ENCODE measurements at regions not wholly inside any gene's neighbourhood (a gene's known extent, or its start where the extent isn't known, plus 50 kb on each side); places are given as distances from the start of the nearest gene placed in this dataset.

DNA sequence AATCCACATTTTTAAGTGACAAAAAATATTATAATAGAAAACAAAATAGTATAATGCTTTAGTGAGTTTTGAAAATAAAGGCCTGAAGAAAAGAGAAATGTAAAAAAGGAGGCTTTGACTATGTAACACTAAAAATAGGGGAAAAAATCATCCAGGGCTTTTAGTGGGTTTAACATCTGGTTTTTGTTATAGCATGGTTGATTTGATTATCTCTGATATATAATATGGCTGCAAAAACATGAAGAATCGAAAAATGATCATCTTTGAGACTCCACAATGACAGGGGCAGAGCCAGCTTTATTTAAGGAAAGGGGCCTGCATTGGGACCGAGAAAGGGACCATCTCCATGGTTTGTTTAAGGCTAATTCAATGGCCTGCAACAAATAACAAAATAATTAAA is 393.8 kb downstream of the PLK2 start:
- TF ChIP-seq ZNF274 (IDR thresholded peaks at IDR 0.05; ENCODE audit: low read depth, low read length) = no peak
- TF ChIP-seq SUZ12 (IDR thresholded peaks at IDR 0.05; ENCODE audit: extremely low read depth, insufficient read depth, insufficient read length) = no peak
- TF ChIP-seq YY1 (IDR thresholded peaks at IDR 0.05; ENCODE audit: insufficient read depth, insufficient read length) = no peak
- H3K9ac ChIP-seq (ENCODE audit: insufficient read length, low read depth) = no peak overlapping the region
- no peaks in the 10 kb centered on the region for H3K27me3 ChIP-seq (ENCODE audit: insufficient read depth, insufficient read length)
- peaks cover 4% of the 10 kb centered on the region; the same call in 1 of the 2 replicates for H3K9me3 ChIP-seq (ENCODE audit: insufficient read depth, low read length)
- H3K4me1 ChIP-seq (ENCODE audit: insufficient read depth, insufficient read length) = no peaks in the 10 kb centered on the region
- no peaks in the 10 kb centered on the region for H3K36me3 ChIP-seq (ENCODE audit: insufficient read depth, insufficient read length, low read length)
- no peak overlapping the region for H3K4me3 ChIP-seq (ENCODE audit: insufficient read length, low read depth)
- no peak for DNase-seq (ENCODE audit: low read depth, low spot score)

DNA sequence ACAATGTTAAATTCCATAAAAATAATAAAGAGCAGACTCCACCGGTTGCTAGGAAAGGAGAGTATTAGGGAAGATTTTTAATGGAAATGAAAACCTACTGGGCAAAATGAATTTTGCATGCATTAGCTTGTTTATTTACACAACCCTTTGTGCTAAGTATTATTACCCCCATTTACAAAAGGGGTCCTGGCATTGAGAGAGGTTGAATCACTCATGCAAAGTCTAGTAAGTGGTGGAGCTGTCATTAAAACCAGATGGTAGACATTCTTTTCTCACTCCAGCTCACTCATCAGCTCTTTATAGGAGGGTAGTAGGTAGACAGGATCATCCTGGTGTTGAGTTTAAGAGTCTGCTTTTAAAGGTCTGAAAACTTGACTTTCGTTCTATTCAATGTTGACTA is 395.1 kb downstream of the PLK2 start:
- Histone ChIP-seq H3K4me3 (ENCODE audit: insufficient read length, low read depth) (no peak overlapping the region), H3K4me1 (ENCODE audit: insufficient read depth, insufficient read length) (no peaks in the 10 kb centered on the region), H3K36me3 (ENCODE audit: insufficient read depth, insufficient read length, low read length) (no peaks in the 10 kb centered on the region), H3K9ac (ENCODE audit: insufficient read length, low read depth) (no peak overlapping the region), H3K27me3 (ENCODE audit: insufficient read depth, insufficient read length) (no peaks in the 10 kb centered on the region), H3K9me3 (ENCODE audit: insufficient read depth, low read length) (peaks cover 4% of the 10 kb centered on the region; the same call in 1 of the 2 replicates)
- DNase-seq (ENCODE audit: low read depth, low spot score) = no peak
- TF ChIP-seq ZNF274 (IDR thresholded peaks at IDR 0.05; ENCODE audit: low read depth, low read length) = no peak
- no peak for TF ChIP-seq SUZ12 (IDR thresholded peaks at IDR 0.05; ENCODE audit: extremely low read depth, insufficient read depth, insufficient read length)
- no peak for TF ChIP-seq YY1 (IDR thresholded peaks at IDR 0.05; ENCODE audit: insufficient read depth, insufficient read length)

DNA sequence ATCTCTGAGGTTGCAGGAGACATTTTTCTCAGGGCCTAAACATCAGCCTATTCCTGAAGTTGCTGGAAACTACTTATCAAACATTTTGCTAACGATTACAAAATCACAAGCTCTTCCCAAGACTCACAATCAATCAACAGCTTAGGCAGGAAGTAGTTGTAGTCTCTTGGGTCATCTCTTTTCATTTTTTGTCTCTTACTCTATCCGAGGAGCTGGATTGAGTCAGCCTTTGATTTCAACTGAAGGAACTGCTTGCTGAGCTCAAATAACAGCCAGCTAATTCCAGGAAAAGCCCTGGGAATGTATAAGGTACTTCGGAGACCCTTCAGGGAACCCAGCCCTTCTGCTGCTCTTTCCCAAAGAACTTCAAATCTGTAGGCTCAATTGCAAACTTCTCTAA is 398.9 kb downstream of the PLK2 start:
- no peak overlapping the region for H3K9ac ChIP-seq (ENCODE audit: insufficient read length, low read depth)
- H3K36me3 ChIP-seq (ENCODE audit: insufficient read depth, insufficient read length, low read length) = no peaks in the 10 kb centered on the region
- H3K27me3 ChIP-seq (ENCODE audit: insufficient read depth, insufficient read length) = no peaks in the 10 kb centered on the region
- no peaks in the 10 kb centered on the region for H3K4me1 ChIP-seq (ENCODE audit: insufficient read depth, insufficient read length)
- H3K4me3 ChIP-seq (ENCODE audit: insufficient read length, low read depth) = no peak overlapping the region
- H3K9me3 ChIP-seq (ENCODE audit: insufficient read depth, low read length) = no peaks in the 10 kb centered on the region
- TF ChIP-seq ZNF274 (IDR thresholded peaks at IDR 0.05; ENCODE audit: low read depth, low read length) (no peak), YY1 (IDR thresholded peaks at IDR 0.05; ENCODE audit: insufficient read depth, insufficient read length) (no peak), SUZ12 (IDR thresholded peaks at IDR 0.05; ENCODE audit: extremely low read depth, insufficient read depth, insufficient read length) (no peak)
- DNase-seq (ENCODE audit: low read depth, low spot score) = no peak

- H3K9ac ChIP-seq (ENCODE audit: insufficient read length, low read depth) = no peak overlapping the region
- no peaks in the 10 kb centered on the region for H3K27me3 ChIP-seq (ENCODE audit: insufficient read depth, insufficient read length)
- H3K36me3 ChIP-seq (ENCODE audit: insufficient read depth, insufficient read length, low read length) = no peaks in the 10 kb centered on the region
- DNase-seq (ENCODE audit: low read depth, low spot score) = no peak
- no peak overlapping the region for H3K4me3 ChIP-seq (ENCODE audit: insufficient read length, low read depth)
- H3K9me3 ChIP-seq (ENCODE audit: insufficient read depth, low read length) = no peaks in the 10 kb centered on the region
- no peaks in the 10 kb centered on the region for H3K4me1 ChIP-seq (ENCODE audit: insufficient read depth, insufficient read length)
- TF ChIP-seq YY1 (IDR thresholded peaks at IDR 0.05; ENCODE audit: insufficient read depth, insufficient read length) = no peak
- TF ChIP-seq SUZ12 (IDR thresholded peaks at IDR 0.05; ENCODE audit: extremely low read depth, insufficient read depth, insufficient read length) = no peak
- TF ChIP-seq ZNF274 (IDR thresholded peaks at IDR 0.05; ENCODE audit: low read depth, low read length) = no peak
Observed at GRCh38 chr5:58057324-58057723, 402.6 kb downstream of the PLK2 start.

DNA sequence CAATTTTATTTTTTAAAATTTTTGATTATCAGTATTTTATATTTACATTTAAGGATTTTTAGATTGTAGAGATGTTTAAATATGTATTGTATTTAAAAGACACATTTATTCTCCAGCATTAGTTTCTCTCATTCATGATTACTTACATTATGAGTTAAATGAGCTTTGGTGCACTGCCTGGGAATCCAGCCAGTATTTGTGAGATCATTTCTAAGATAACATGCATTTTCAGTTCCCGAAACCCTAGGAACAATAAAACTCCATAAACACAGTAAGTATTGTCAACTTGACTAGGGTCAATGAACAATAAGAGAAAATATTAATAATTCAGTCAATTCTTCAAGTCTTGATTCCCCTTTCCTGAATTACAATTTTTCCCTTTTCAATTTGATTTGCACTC is 403.3 kb downstream of the PLK2 start:
- TF ChIP-seq SUZ12 (IDR thresholded peaks at IDR 0.05; ENCODE audit: extremely low read depth, insufficient read depth, insufficient read length) (no peak), ZNF274 (IDR thresholded peaks at IDR 0.05; ENCODE audit: low read depth, low read length) (no peak), YY1 (IDR thresholded peaks at IDR 0.05; ENCODE audit: insufficient read depth, insufficient read length) (no peak)
- no peak overlapping the region for H3K9ac ChIP-seq (ENCODE audit: insufficient read length, low read depth)
- no peak for DNase-seq (ENCODE audit: low read depth, low spot score)
- H3K36me3 ChIP-seq (ENCODE audit: insufficient read depth, insufficient read length, low read length) = no peaks in the 10 kb centered on the region
- no peak overlapping the region for H3K4me3 ChIP-seq (ENCODE audit: insufficient read length, low read depth)
- H3K27me3 ChIP-seq (ENCODE audit: insufficient read depth, insufficient read length) = no peaks in the 10 kb centered on the region
- no peaks in the 10 kb centered on the region for H3K9me3 ChIP-seq (ENCODE audit: insufficient read depth, low read length)
- no peaks in the 10 kb centered on the region for H3K4me1 ChIP-seq (ENCODE audit: insufficient read depth, insufficient read length)

DNA sequence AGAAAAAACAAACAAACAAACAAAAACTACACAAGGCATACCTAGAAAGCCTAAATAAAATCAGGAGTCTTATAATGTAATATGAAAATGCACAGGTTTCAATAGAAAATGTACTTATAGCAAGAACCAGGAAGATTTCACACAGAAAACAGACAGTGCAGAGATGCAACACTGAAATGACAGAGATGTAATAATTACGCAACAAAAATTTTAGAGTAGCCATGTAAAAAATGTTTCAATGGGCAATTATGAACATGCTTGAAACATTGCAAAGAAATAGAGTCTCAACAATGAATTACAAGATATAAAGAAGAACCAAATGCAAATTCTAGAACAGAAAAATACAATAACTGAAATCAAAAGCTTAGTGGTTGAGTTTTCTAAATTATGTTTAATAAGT is 405.9 kb downstream of the PLK2 start:
- no peaks in the 10 kb centered on the region for H3K36me3 ChIP-seq (ENCODE audit: insufficient read depth, insufficient read length, low read length)
- H3K4me1 ChIP-seq (ENCODE audit: insufficient read depth, insufficient read length) = no peaks in the 10 kb centered on the region
- DNase-seq (ENCODE audit: low read depth, low spot score) = no peak
- no peak for TF ChIP-seq YY1 (IDR thresholded peaks at IDR 0.05; ENCODE audit: insufficient read depth, insufficient read length)
- TF ChIP-seq SUZ12 (IDR thresholded peaks at IDR 0.05; ENCODE audit: extremely low read depth, insufficient read depth, insufficient read length) = no peak
- no peak for TF ChIP-seq ZNF274 (IDR thresholded peaks at IDR 0.05; ENCODE audit: low read depth, low read length)
- no peaks in the 10 kb centered on the region for H3K9me3 ChIP-seq (ENCODE audit: insufficient read depth, low read length)
- H3K9ac ChIP-seq (ENCODE audit: insufficient read length, low read depth) = no peak overlapping the region
- no peaks in the 10 kb centered on the region for H3K27me3 ChIP-seq (ENCODE audit: insufficient read depth, insufficient read length)
- H3K4me3 ChIP-seq (ENCODE audit: insufficient read length, low read depth) = no peak overlapping the region

GRCh38 chr5:58048954-58049353 is 410.9 kb downstream of the PLK2 start:
- Histone ChIP-seq H3K4me3 (ENCODE audit: insufficient read length, low read depth) (no peak overlapping the region), H3K36me3 (ENCODE audit: insufficient read depth, insufficient read length, low read length) (no peaks in the 10 kb centered on the region), H3K27me3 (ENCODE audit: insufficient read depth, insufficient read length) (no peaks in the 10 kb centered on the region), H3K9ac (ENCODE audit: insufficient read length, low read depth) (no peak overlapping the region), H3K9me3 (ENCODE audit: insufficient read depth, low read length) (no peaks in the 10 kb centered on the region), H3K4me1 (ENCODE audit: insufficient read depth, insufficient read length) (no peaks in the 10 kb centered on the region)
- TF ChIP-seq ZNF274 (IDR thresholded peaks at IDR 0.05; ENCODE audit: low read depth, low read length) = no peak
- TF ChIP-seq SUZ12 (IDR thresholded peaks at IDR 0.05; ENCODE audit: extremely low read depth, insufficient read depth, insufficient read length) = no peak
- no peak for TF ChIP-seq YY1 (IDR thresholded peaks at IDR 0.05; ENCODE audit: insufficient read depth, insufficient read length)
- no peak for DNase-seq (ENCODE audit: low read depth, low spot score)
